Transverse colon (tissue), 4 donors: ENCODE measurements at regions not wholly inside any gene's neighbourhood (a gene's known extent, or its start where the extent isn't known, plus 50 kb on each side); places are given as distances from the start of the nearest gene placed in this dataset.

Experiments used
- DNase-seq: peaks from one replicate; pipeline ENCODE4 v3.0.0-alpha.2; 2019
- H3K27ac ChIP-seq, 4 donors: fragments of 200-600 bp; sonication (generic); 2 replicates each; pipeline ENCODE4 v1.5.1; 2016 to 2018; ENCODE audit warnings: inconsistent platforms in 4 of 4
- H3K27me3 ChIP-seq: fragments of 200-600 bp; sonication (generic); 2 replicates; pipeline ENCODE4 v1.5.1; 2017; ENCODE audit warnings: inconsistent platforms
- H3K36me3 ChIP-seq, 4 donors: fragments of 200-600 bp; sonication (generic); 2 replicates each; pipeline ENCODE4 v1.5.1; 2017 to 2019; ENCODE audit warnings: inconsistent platforms in 4 of 4
- H3K4me1 ChIP-seq, 4 donors: fragments of 200-600 bp; sonication (generic); 2 replicates each; pipeline ENCODE4 v1.5.1; 2017 to 2020; ENCODE audit warnings: inconsistent platforms in 4 of 4
- H3K4me3 ChIP-seq, 4 donors: fragments of 200-600 bp; sonication (generic); 1 replicate in 1 of 4; 2 replicates in 3 of 4; pipeline versions ENCODE4 v1.5.1 to v1.6.1; 2017 to 2019; ENCODE audit warnings: inconsistent platforms in 4 of 4
- H3K9me3 ChIP-seq, 2 donors: fragments of 200-600 bp; sonication (generic); 2 replicates each; pipeline ENCODE4 v1.5.1; 2017 to 2019; ENCODE audit warnings: inconsistent platforms in 2 of 2
- CTCF ChIP-seq, 5 experiments: fragments of 200-600 bp in 3 of 5; fragments of 450-650 bp in 2 of 5; sonication (generic) in 3 of 5; IDR thresholded peaks; 1 replicate in 2 of 5; 2 replicates in 3 of 5; pipeline ENCODE4 v1.5.1; 2016 to 2017; ENCODE audit warnings: antibody characterized with exemption in 5 of 5, inconsistent platforms in 3 of 5, mild to moderate bottlenecking in 2 of 5, moderate library complexity in 1 of 5
- EP300 ChIP-seq: sonication (generic); formaldehyde crosslinking; IDR thresholded peaks from one replicate; pipeline ENCODE4 v1.6.1; 2017; ENCODE audit warnings: antibody characterized with exemption, low read depth
- POLR2A ChIP-seq: fragments of 450-650 bp; IDR thresholded peaks from one replicate; pipeline ENCODE4 v1.6.1; 2016; ENCODE audit warnings: antibody characterized with exemption, mild to moderate bottlenecking, moderate library complexity
- POLR2AphosphoS5 ChIP-seq, 3 donors: sonication (generic); formaldehyde crosslinking; IDR thresholded peaks; one replicate each; pipeline ENCODE4 v1.6.1; 2016; ENCODE audit warnings: antibody characterized with exemption in 3 of 3
- WGBS, 2 donors: methylation state at CpG; one replicate each; pipeline ENCODE4 v1.1.5; 2018; ENCODE audit warnings: low coverage in 1 of 2; 5-methylcytosine and 5-hydroxymethylcytosine counted together
- in situ Hi-C, 4 donors: fragments of 200-750 bp; cut with MboI; loops; one replicate each; pipeline versions ENCODE4 v1.15.0 to v1.15.1; 2017; ENCODE audit warnings: low sequenced_read_pairs in 3 of 4, low pct_ligation_motif_present in 1 of 4, low pct_unique_long_range_greater_than_20kb in 1 of 4
- intact Hi-C: fragments of 100-400 bp; cut with DNase I; formaldehyde crosslinking; loops from one replicate; pipeline ENCODE4 v1.15.1; 2023; ENCODE audit warnings: low total_unique reads

GRCh38 chr2:184527058-184527457 lies 71.3 kb upstream of the ZNF804A start:
- DNase-seq, result no peak
- peaks cover 12 to 17% of the 10 kb centered on the region in 2 donors for H3K9me3 ChIP-seq
- H3K27ac ChIP-seq, result no peak overlapping the region
- no peak overlapping the region for H3K4me3 ChIP-seq
- H3K27me3 ChIP-seq, result no peaks in the 10 kb centered on the region
- H3K4me1 ChIP-seq, result no peaks in the 10 kb centered on the region
- H3K36me3 ChIP-seq, result no peaks in the 10 kb centered on the region
- intact Hi-C loops (no loop called here), in situ Hi-C loops (no loop called here)
- TF ChIP-seq POLR2A, result no peak
- TF ChIP-seq CTCF (IDR thresholded peaks at IDR 0.05), result no peak
- TF ChIP-seq POLR2AphosphoS5 (IDR thresholded peaks at IDR 0.05), result no peak

GRCh38 chr2:184528119-184528518 lies 70.2 kb upstream of the ZNF804A start:
- peaks cover 12 to 17% of the 10 kb centered on the region in 2 donors for H3K9me3 ChIP-seq
- no peak for TF ChIP-seq POLR2AphosphoS5 (IDR thresholded peaks at IDR 0.05)
- no peak for TF ChIP-seq CTCF (IDR thresholded peaks at IDR 0.05)

GRCh38 chr2:184530239-184530638 lies 68.1 kb upstream of the ZNF804A start:
- 70% methylated on average over 7 of the region's 7 CpGs; no CpG with 5 or more reads in 1 of the 2 donors for WGBS, 2 donors
- in situ Hi-C loops (no loop called here), intact Hi-C loops (no loop called here)
- Histone ChIP-seq H3K36me3 (no peaks in the 10 kb centered on the region), H3K4me1 (no peaks in the 10 kb centered on the region), H3K4me3 (no peak overlapping the region), H3K9me3 (peaks cover 12 to 17% of the 10 kb centered on the region in 2 donors), H3K27me3 (no peaks in the 10 kb centered on the region), H3K27ac (no peak overlapping the region)
- no peak for TF ChIP-seq POLR2A
- no peak for TF ChIP-seq EP300
- no peak for TF ChIP-seq POLR2AphosphoS5 (IDR thresholded peaks at IDR 0.05)
- TF ChIP-seq CTCF (IDR thresholded peaks at IDR 0.05), result no peak
- no peak for DNase-seq

More at GRCh38 chr2:184528119-184528518, 70.2 kb upstream of the ZNF804A start:
- intact Hi-C loops (no loop called here), in situ Hi-C loops (no loop called here)
- Histone ChIP-seq H3K27me3 (no peaks in the 10 kb centered on the region), H3K4me1 (no peaks in the 10 kb centered on the region), H3K27ac (no peak overlapping the region), H3K4me3 (no peak overlapping the region), H3K36me3 (no peaks in the 10 kb centered on the region)
- 59 to 89% methylated on average over 1 to 2 of the region's 2 CpGs for WGBS, 2 donors
- DNase-seq, result no peak

GRCh38 chr2:184530959-184531358 lies 67.4 kb upstream of the ZNF804A start:
- in situ Hi-C loops, result no loop called here
- WGBS, 2 donors, result 96% methylated on average over 6 of the region's 6 CpGs; no CpG with 5 or more reads in 1 of the 2 donors

More at GRCh38 chr2:184530959-184531358, 67.4 kb upstream of the ZNF804A start:
- DNase-seq, result no peak
- intact Hi-C loops, result no loop called here
- H3K9me3 ChIP-seq, result peaks cover 12 to 17% of the 10 kb centered on the region in 2 donors
- H3K4me3 ChIP-seq, result no peak overlapping the region
- no peaks in the 10 kb centered on the region for H3K36me3 ChIP-seq
- no peak for TF ChIP-seq EP300
- no peak for TF ChIP-seq POLR2A
- TF ChIP-seq CTCF (IDR thresholded peaks at IDR 0.05), result no peak
- TF ChIP-seq POLR2AphosphoS5 (IDR thresholded peaks at IDR 0.05), result no peak
- no peaks in the 10 kb centered on the region for H3K4me1 ChIP-seq
- no peak overlapping the region for H3K27ac ChIP-seq
- H3K27me3 ChIP-seq, result no peaks in the 10 kb centered on the region
